Fibroblast of lung (primary cell): ENCODE measurements at regions not wholly inside any gene's neighbourhood (a gene's known extent, or its start where the extent isn't known, plus 50 kb on each side); places are given as distances from the start of the nearest gene placed in this dataset.
A peak's percentile ranks its signal among the peaks of the same experiment; 100 is the strongest.

Experiments used
- DNase-seq, 2 donors: peaks; one replicate each; pipeline versions ENCODE4 v3.0.0 to v3.0.0-alpha.2; 2010; ENCODE audit warnings: low read depth in 2 of 2
- H2AFZ ChIP-seq: 2 replicates; pipeline ENCODE4 v1.5.1; 2012; ENCODE audit warnings: low read length, control low read depth, inconsistent platforms
- H3K27ac ChIP-seq: 2 replicates; pipeline ENCODE4 v1.5.1; 2011; ENCODE audit warnings: low read length, control low read depth; ENCODE audit not compliant: insufficient read depth
- H3K27me3 ChIP-seq: 2 replicates; pipeline ENCODE4 v1.5.1; 2011; ENCODE audit warnings: mild to moderate bottlenecking, low read length; ENCODE audit not compliant: control insufficient read depth, insufficient read depth
- H3K36me3 ChIP-seq: 2 replicates; pipeline ENCODE4 v1.5.1; 2011; ENCODE audit warnings: low read length; ENCODE audit not compliant: control insufficient read depth, insufficient read depth
- H3K4me1 ChIP-seq: 2 replicates; pipeline ENCODE4 v1.5.1; 2011; ENCODE audit warnings: low read length; ENCODE audit not compliant: control insufficient read depth, insufficient read depth; ENCODE audit errors: extremely low read depth
- H3K4me2 ChIP-seq: 2 replicates; pipeline ENCODE4 v1.5.1; 2011; ENCODE audit warnings: low read length, control low read depth; ENCODE audit not compliant: insufficient read depth; ENCODE audit errors: extremely low read depth
- H3K4me3 ChIP-seq, 4 experiments: fragments of 200-600 bp in 1 of 4; sonication (generic) in 1 of 4; replicated peaks in 1 of 4; 2 replicates each; pipeline ENCODE4 v1.5.1; 2011 to 2016; ENCODE audit warnings: low read length in 4 of 4, low read depth in 3 of 4, mild to moderate bottlenecking in 3 of 4, control low read depth in 2 of 4, inconsistent platforms in 1 of 4, mixed read lengths in 1 of 4; ENCODE audit not compliant: insufficient read depth in 1 of 4; ENCODE audit errors: control extremely low read depth in 1 of 4
- H3K79me2 ChIP-seq: 2 replicates; pipeline ENCODE4 v1.5.1; 2012; ENCODE audit warnings: mild to moderate bottlenecking, low read length, inconsistent platforms; ENCODE audit not compliant: control insufficient read depth, insufficient read depth
- H3K9ac ChIP-seq: 2 replicates; pipeline ENCODE4 v1.5.1; 2011; ENCODE audit warnings: mild to moderate bottlenecking, low read length, control low read depth; ENCODE audit not compliant: insufficient read depth
- H3K9me3 ChIP-seq: 2 replicates; pipeline ENCODE4 v1.5.1; 2012; ENCODE audit warnings: low read depth, low read length; ENCODE audit not compliant: control insufficient read depth, insufficient read depth
- H4K20me1 ChIP-seq: 2 replicates; pipeline ENCODE4 v1.5.1; 2011; ENCODE audit warnings: low read length; ENCODE audit not compliant: control insufficient read depth, insufficient read depth; ENCODE audit errors: extremely low read depth
- CTCF ChIP-seq, 2 donors: IDR thresholded peaks in 1 of 2; conservative IDR thresholded peaks in 1 of 2; 1 replicate in 1 of 2; 2 replicates in 1 of 2; pipeline ENCODE4 v1.5.1; 2011 to 2012; ENCODE audit warnings: low read length in 2 of 2, control low read depth in 1 of 2, inconsistent platforms in 1 of 2, low read depth in 1 of 2, mild to moderate bottlenecking in 1 of 2
- EZH2 ChIP-seq: IDR thresholded peaks from 2 replicates; pipeline ENCODE4 v1.5.1; 2012; ENCODE audit warnings: low read length, control low read depth, mild to moderate bottlenecking; ENCODE audit errors: missing control alignments

- Histone ChIP-seq H3K27me3 (peaks cover under 1% of the 10 kb centered on the region), H3K36me3 (no peaks in the 10 kb centered on the region), H3K4me3 (no peak overlapping the region), H4K20me1 (no peaks in the 10 kb centered on the region), H3K79me2 (no peaks in the 10 kb centered on the region), H3K27ac (no peak overlapping the region), H3K9me3 (no peaks in the 10 kb centered on the region), H3K9ac (no peak overlapping the region), H3K4me2 (no peak overlapping the region), H2AFZ (no peak overlapping the region), H3K4me1 (peaks cover 20% of the 10 kb centered on the region)
- peak; percentile 80 to 87 for DNase-seq
- TF ChIP-seq EZH2 (no peak), CTCF (conservative IDR thresholded peaks at IDR 0.05 in 1 of 2, IDR thresholded peaks at IDR 0.05 in 1 of 2; ENCODE audit: low read depth in 1 of 2, low read length in 2 of 2) (no peak)
Measured at GRCh38 chr5:135135530-135136226, 101.7 kb upstream of the PITX1 start.

DNA sequence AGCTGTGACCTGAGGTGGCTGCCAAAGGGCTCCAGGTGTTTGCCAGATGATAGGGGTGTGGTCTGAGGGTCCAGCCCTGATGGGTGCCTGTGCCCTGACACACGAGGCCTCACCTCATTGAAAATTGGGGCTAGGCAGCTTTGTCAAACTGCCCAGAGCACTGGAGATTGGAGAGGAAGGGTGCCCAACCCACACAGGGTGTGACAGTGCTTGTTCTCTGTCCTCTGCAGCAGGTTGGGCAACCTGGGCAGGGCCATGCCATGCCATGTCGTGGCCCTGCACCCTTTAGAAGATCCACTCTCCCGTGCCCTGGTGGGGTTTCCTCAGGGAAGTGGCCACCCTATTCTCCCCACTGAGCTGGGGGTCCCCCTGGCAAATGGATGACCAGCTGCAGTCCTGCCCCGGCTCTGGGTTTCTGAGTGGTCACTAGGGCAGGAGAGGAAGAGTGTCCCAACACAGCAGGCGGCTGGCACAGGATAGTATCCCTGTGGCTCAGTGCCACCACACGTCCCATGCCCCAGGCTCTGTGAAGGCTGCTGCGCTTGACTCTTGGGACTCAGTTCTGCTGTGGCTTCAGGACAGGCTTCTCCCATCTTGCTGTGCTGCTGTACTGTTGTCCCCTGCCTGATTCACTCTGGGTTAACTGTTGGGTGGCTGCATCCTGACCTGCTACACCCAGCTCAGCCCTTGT, 100.8 kb upstream of the PITX1 start:
- TF ChIP-seq EZH2 (no peak), CTCF (conservative IDR thresholded peaks at IDR 0.05 in 1 of 2, IDR thresholded peaks at IDR 0.05 in 1 of 2; ENCODE audit: low read depth in 1 of 2, low read length in 2 of 2) (no peak)
- no peak overlapping the region for H3K9ac ChIP-seq
- no peaks in the 10 kb centered on the region for H4K20me1 ChIP-seq
- no peak overlapping the region for H3K4me3 ChIP-seq
- H2AFZ ChIP-seq, result no peak overlapping the region
- no peaks in the 10 kb centered on the region for H3K36me3 ChIP-seq
- peaks cover 12% of the 10 kb centered on the region for H3K4me1 ChIP-seq
- H3K4me2 ChIP-seq, result no peak overlapping the region
- DNase-seq, result no peak
- no peaks in the 10 kb centered on the region for H3K9me3 ChIP-seq
- H3K27me3 ChIP-seq, result peaks cover 3% of the 10 kb centered on the region
- H3K79me2 ChIP-seq, result no peaks in the 10 kb centered on the region
- no peak overlapping the region for H3K27ac ChIP-seq

DNA sequence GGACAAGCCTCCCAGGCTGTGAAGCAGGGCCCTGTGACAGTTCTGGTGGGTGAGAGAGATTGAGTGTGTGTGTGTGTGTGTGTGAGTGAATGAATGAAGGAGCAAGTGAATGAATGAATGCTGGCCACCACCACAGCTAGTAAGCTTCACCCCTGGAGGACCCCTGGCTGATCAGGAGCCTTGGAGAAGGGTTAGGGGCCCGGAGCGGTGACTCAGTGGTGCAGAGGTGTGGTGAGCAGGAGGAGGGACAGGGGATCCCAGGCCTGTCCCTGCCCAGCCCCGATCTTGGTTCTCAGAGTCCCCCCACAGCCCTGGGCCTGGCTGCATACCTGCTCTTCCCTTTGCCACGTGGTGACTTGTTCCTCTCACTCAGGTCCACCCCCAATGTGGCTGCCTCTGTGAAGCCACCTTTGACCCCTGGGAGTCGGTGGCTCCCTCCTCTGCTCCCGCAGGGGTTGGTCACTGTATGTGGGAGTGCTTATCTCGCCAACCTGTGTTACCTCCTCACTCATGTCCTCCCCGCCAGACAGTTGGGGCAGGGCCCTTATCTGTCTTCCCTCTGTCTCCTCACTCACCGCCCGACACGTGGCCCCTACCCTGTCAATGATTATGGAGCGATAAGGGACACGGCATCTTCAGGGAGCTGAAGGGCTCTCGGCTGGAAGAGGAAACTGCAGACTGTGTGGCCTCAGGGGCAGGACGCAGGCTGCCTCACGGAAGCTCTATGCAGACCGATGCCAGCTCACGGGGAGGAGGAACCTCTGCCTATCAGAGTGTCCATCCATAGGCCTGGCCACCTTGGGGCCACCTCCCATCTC, 99.9 kb upstream of the PITX1 start:
- Histone ChIP-seq H3K9me3 (no peaks in the 10 kb centered on the region), H3K9ac (no peak overlapping the region), H2AFZ (no peak overlapping the region), H3K79me2 (no peaks in the 10 kb centered on the region), H3K27me3 (peaks cover 5% of the 10 kb centered on the region), H3K4me3 (no peak overlapping the region), H4K20me1 (no peaks in the 10 kb centered on the region), H3K4me2 (no peak overlapping the region), H3K36me3 (no peaks in the 10 kb centered on the region), H3K27ac (no peak overlapping the region), H3K4me1 (peaks cover 6% of the 10 kb centered on the region)
- no peak for DNase-seq
- no peak for TF ChIP-seq CTCF (conservative IDR thresholded peaks at IDR 0.05 in 1 of 2, IDR thresholded peaks at IDR 0.05 in 1 of 2; ENCODE audit: low read depth in 1 of 2, low read length in 2 of 2)
- no peak for TF ChIP-seq EZH2
